ENCODE measurements at regions not wholly inside any gene's neighbourhood (a gene's known extent, or its start where the extent isn't known, plus 50 kb on each side); places are given as distances from the start of the nearest gene placed in this dataset.

DNA sequence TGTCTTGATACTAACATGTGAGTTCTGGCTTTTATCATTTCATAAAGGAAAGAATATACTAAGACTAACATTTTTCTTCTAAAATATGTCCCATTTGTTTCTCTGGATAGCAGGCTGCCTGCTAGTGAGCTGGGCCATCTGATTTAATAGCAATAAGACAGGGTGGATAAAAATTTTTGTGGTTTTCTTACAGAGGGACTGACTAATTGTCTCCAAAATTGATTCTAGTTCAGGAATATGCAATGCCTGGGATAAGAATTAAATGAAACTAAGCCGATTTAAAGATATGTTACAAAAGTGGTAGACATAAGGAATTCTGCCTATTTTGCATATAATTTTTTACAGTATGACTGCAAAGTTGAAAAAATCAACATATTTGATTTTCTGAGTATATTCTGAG is 252.9 kb upstream of the NAV3 start:
- Histone ChIP-seq H3K4me1 (no peaks in the 10 kb centered on the region), H3K27ac (no peak overlapping the region), H3K27me3 (no peaks in the 10 kb centered on the region), H3K4me3 (no peak overlapping the region), H3K36me3 (no peaks in the 10 kb centered on the region), H3K9me3 (no peaks in the 10 kb centered on the region)
- TF ChIP-seq CTCF (IDR thresholded peaks at IDR 0.05) = no peak
- no peak for TF ChIP-seq POLR2AphosphoS5 (IDR thresholded peaks at IDR 0.05)
- no peak for TF ChIP-seq POLR2A (IDR thresholded peaks at IDR 0.05)
- TF ChIP-seq EP300 (IDR thresholded peaks at IDR 0.05) = no peak
- DNase-seq (no peak), ATAC-seq (ENCODE audit: low FRiP score in 2 of 2) (no peak)
- WGBS, 2 donors = 86 to 90% methylated on average over 1 of the region's 1 CpG

DNA sequence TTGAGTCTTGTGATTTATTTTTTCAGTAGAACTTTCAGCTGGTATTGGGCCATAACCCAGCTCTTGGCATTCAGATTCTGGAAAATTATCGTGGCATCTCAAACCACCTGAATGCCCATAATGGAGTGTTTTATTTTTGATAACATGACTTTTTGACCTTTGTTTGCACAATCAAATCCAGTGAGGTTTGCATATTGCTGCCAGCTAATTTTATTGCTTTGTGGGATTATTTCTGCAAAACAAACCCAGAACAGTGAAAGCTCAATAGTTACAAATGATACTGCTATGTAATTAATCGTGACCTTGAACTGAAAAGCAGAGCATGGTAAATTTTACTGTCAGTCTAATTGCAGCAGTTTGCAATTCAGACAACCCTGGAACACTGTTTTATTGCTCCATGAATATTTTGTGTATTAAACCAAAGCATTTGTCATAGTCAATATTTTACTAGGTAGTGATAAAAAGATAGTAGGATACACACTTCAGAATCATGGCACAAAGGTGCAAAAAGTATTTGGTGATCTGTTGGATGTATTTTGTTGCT is 255.2 kb upstream of the NAV3 start:
- DNase-seq (no peak), ATAC-seq (ENCODE audit: low FRiP score in 2 of 2) (no peak)
- H3K27me3 ChIP-seq = no peaks in the 10 kb centered on the region
- no peaks in the 10 kb centered on the region for H3K9me3 ChIP-seq
- H3K4me1 ChIP-seq = no peaks in the 10 kb centered on the region
- 63 to 77% methylated on average over 2 of the region's 2 CpGs for WGBS, 2 donors
- no peak for TF ChIP-seq EP300 (IDR thresholded peaks at IDR 0.05)
- TF ChIP-seq POLR2A (IDR thresholded peaks at IDR 0.05) = no peak
- TF ChIP-seq CTCF (IDR thresholded peaks at IDR 0.05) = no peak
- no peak overlapping the region for H3K27ac ChIP-seq
- no peak overlapping the region for H3K4me3 ChIP-seq
- no peaks in the 10 kb centered on the region for H3K36me3 ChIP-seq

DNA sequence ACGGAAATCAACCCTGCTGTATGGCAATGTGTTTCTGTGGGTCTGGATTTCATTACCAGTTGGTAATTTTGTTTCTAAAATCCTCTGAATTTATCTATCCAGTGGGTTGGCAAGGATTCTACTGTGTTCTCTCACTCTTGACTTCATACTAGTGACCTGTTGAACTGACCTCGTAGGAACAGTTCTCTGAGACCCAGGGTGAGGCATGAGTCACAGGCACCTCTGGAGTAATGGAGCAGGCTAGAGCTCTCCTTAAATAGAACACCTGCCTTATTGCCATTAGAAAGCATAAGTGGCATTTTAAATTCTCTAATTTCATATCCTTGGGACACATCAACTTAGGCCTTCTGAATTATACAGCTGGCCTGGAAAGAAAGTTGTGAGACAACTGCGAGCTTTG is 258.3 kb upstream of the NAV3 start:
- H3K9me3 ChIP-seq = no peaks in the 10 kb centered on the region
- H3K4me1 ChIP-seq = no peaks in the 10 kb centered on the region
- DNase-seq (no peak), ATAC-seq (ENCODE audit: low FRiP score in 2 of 2) (no peak)
- no peaks in the 10 kb centered on the region for H3K36me3 ChIP-seq
- WGBS, 2 donors = 82 to 86% methylated on average over 3 of the region's 3 CpGs
- no peak overlapping the region for H3K4me3 ChIP-seq
- no peaks in the 10 kb centered on the region for H3K27me3 ChIP-seq
- TF ChIP-seq EP300 (IDR thresholded peaks at IDR 0.05) (no peak), POLR2AphosphoS5 (IDR thresholded peaks at IDR 0.05) (no peak), CTCF (IDR thresholded peaks at IDR 0.05) (no peak), POLR2A (IDR thresholded peaks at IDR 0.05) (no peak)
- H3K27ac ChIP-seq = no peak overlapping the region

- no peak for TF ChIP-seq POLR2A (IDR thresholded peaks at IDR 0.05)
- TF ChIP-seq POLR2AphosphoS5 (IDR thresholded peaks at IDR 0.05) = no peak
- TF ChIP-seq EP300 (IDR thresholded peaks at IDR 0.05) = no peak
- TF ChIP-seq CTCF (IDR thresholded peaks at IDR 0.05) = no peak
- ATAC-seq (ENCODE audit: low FRiP score in 2 of 2) = no peak
- no peaks in the 10 kb centered on the region for H3K4me1 ChIP-seq
Measured at GRCh38 chr12:77571768-77572167, 258.9 kb upstream of the NAV3 start.

DNA sequence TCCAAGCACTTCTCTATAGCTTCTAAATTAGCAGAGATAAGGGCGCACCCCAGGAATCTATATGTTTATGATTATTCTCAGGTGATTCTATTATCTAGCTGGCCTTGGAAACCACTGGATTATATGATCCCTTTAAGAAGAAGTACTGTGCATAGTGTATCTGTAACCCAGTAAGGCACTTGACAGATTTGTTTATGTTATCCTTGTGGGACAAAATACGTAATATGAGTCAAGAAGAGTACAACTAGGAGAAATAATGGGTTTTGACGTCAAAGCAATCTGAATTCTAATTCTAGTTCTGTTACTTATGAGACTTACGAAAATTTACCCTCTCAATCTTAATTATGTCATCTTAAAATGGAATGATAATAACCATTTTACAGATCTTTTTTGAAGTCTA is 259.6 kb upstream of the NAV3 start:
- ATAC-seq (ENCODE audit: low FRiP score in 2 of 2) = no peak
- TF ChIP-seq POLR2A (IDR thresholded peaks at IDR 0.05) = no peak
- no peak for TF ChIP-seq EP300 (IDR thresholded peaks at IDR 0.05)
- no peak for TF ChIP-seq POLR2AphosphoS5 (IDR thresholded peaks at IDR 0.05)
- TF ChIP-seq CTCF (IDR thresholded peaks at IDR 0.05) = no peak
- Histone ChIP-seq H3K9me3 (no peaks in the 10 kb centered on the region), H3K36me3 (no peaks in the 10 kb centered on the region), H3K27ac (no peak overlapping the region), H3K4me3 (no peak overlapping the region), H3K27me3 (no peaks in the 10 kb centered on the region), H3K4me1 (no peaks in the 10 kb centered on the region)
- WGBS, 2 donors = 84 to 92% methylated on average over 4 of the region's 4 CpGs
- DNase-seq = no peak

More at GRCh38 chr12:77571768-77572167, 258.9 kb upstream of the NAV3 start:
- Histone ChIP-seq H3K4me3 (no peak overlapping the region), H3K27ac (no peak overlapping the region), H3K27me3 (no peaks in the 10 kb centered on the region), H3K9me3 (no peaks in the 10 kb centered on the region), H3K36me3 (no peaks in the 10 kb centered on the region)
- DNase-seq = no peak
- WGBS, 2 donors = 92% methylated on average over 7 of the region's 7 CpGs
